HFF-Myc (cell line): ENCODE measurements at regions not wholly inside any gene's neighbourhood (a gene's known extent, or its start where the extent isn't known, plus 50 kb on each side); places are given as distances from the start of the nearest gene placed in this dataset.

Source experiments
- DNase-seq: peaks from one replicate; pipeline ENCODE4 v3.0.0-alpha.2; 2011; ENCODE audit warnings: low read depth; ENCODE audit errors: extremely low read depth
- H3K4me3 ChIP-seq: replicated peaks from 2 replicates; pipeline ENCODE4 v1.5.1; 2011; ENCODE audit warnings: low read depth, mild to moderate bottlenecking, control low read depth, low read length
- CTCF ChIP-seq: IDR thresholded peaks from 2 replicates; pipeline ENCODE4 v1.5.1; 2012; ENCODE audit warnings: mild to moderate bottlenecking, low read depth, low read length, control low read depth; ENCODE audit errors: missing control alignments

GRCh38 chr13:111555268-111555808 is 234.9 kb downstream of the TEX29 start:
- TF ChIP-seq CTCF = no peak
- DNase-seq = no peak
- H3K4me3 ChIP-seq = no peak overlapping the region

- no peak for TF ChIP-seq CTCF
- DNase-seq = no peak
- H3K4me3 ChIP-seq = no peak overlapping the region
Observed at GRCh38 chr13:111555903-111556302, 235.5 kb downstream of the TEX29 start.

- no peak for TF ChIP-seq CTCF
- H3K4me3 ChIP-seq = no peak overlapping the region
- no peak for DNase-seq
Observed at GRCh38 chr13:111556496-111556895, 236.1 kb downstream of the TEX29 start.

GRCh38 chr13:111557921-111558699 is 237.7 kb downstream of the TEX29 start:
- DNase-seq = no peak
- no peak for TF ChIP-seq CTCF
- H3K4me3 ChIP-seq = no peak overlapping the region

GRCh38 chr13:111558700-111559088 is 238.3 kb downstream of the TEX29 start:
- TF ChIP-seq CTCF = no peak
- no peak overlapping the region for H3K4me3 ChIP-seq

GRCh38 chr13:111559612-111560403 is 239.4 kb downstream of the TEX29 start:
- no peak for TF ChIP-seq CTCF
- DNase-seq = no peak
- H3K4me3 ChIP-seq = no peak overlapping the region

More at GRCh38 chr13:111558700-111559088, 238.3 kb downstream of the TEX29 start:
- DNase-seq = no peak
